ENCODE measurements at regions not wholly inside any gene's neighbourhood (a gene's known extent, or its start where the extent isn't known, plus 50 kb on each side); places are given as distances from the start of the nearest gene placed in this dataset.

DNA sequence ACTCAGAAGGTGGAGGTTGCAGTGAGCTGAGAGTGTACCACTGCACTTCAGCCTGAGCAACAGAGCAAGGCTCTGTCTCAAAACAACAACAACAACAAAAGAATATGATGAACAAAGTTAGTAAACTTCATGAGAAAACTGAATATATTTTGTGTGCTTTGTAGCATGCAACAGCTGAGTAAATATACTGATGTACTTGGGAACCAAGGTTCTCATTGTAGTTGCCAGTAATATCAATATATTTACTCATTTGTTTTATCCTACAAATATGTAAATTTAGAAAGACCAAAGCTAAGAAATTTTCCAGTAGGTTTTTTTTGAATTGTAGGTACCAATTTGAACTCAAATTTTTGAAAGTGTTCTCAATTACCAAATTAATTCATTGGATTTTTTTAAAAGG, 127.2 kb downstream of the IPO8 start:
- no peak for TF ChIP-seq EZH2 (IDR thresholded peaks at IDR 0.05; ENCODE audit: insufficient read depth, poor library complexity, severe bottlenecking)
- no peak for TF ChIP-seq EZH2phosphoT487 (IDR thresholded peaks at IDR 0.05; ENCODE audit: insufficient read depth, low read depth)
